Stimulated activated naive B cell treated with anti-CD40 and anti-IgM and Interleukin-4, amounts not matched to agents 10 μg/mL and 1 μg/mL and 100 μg/mL, for 72 hours (primary cell): ENCODE measurements at regions not wholly inside any gene's neighbourhood (a gene's known extent, or its start where the extent isn't known, plus 50 kb on each side); places are given as distances from the start of the nearest gene placed in this dataset.

Source experiments
- ATAC-seq, 2 donors: fragments of 150-1000 bp; cut with Tn5 transposase; replicated peaks; 2 replicates each; pipeline ENCODE4 v1.10.0; 2021; ENCODE audit warnings: moderate library complexity in 1 of 2
- DNase-seq: peaks from one replicate; pipeline ENCODE4 v3.0.0; 2021
- H3K27ac Mint-ChIP-seq: one replicate; pipeline ENCODE4 v1.8.0; 2022; ENCODE audit warnings: mild to moderate bottlenecking, mixed read lengths
- H3K27me3 Mint-ChIP-seq, 2 donors: one replicate each; pipeline ENCODE4 v1.8.0; 2022; ENCODE audit warnings: mixed read lengths in 2 of 2
- H3K36me3 Mint-ChIP-seq, 2 donors: one replicate each; pipeline ENCODE4 v1.8.0; 2022; ENCODE audit warnings: mixed read lengths in 2 of 2, mild to moderate bottlenecking in 1 of 2
- H3K4me1 Mint-ChIP-seq, 2 donors: one replicate each; pipeline ENCODE4 v1.8.0; 2022; ENCODE audit warnings: mixed read lengths in 2 of 2, mild to moderate bottlenecking in 1 of 2
- H3K4me3 Mint-ChIP-seq, 2 donors: one replicate each; pipeline ENCODE4 v1.8.0; 2022; ENCODE audit warnings: mild to moderate bottlenecking in 2 of 2, mixed read lengths in 2 of 2, moderate library complexity in 1 of 2
- H3K9me3 Mint-ChIP-seq, 2 donors: one replicate each; pipeline ENCODE4 v1.8.0; 2022; ENCODE audit warnings: mixed read lengths in 2 of 2, mild to moderate bottlenecking in 1 of 2

GRCh38 chr2:21643180-21643579, 519.4 kb downstream of the TDRD15 start:
- Mint-ChIP-seq H3K36me3 (no peaks in the 10 kb centered on the region), H3K27ac (no peak overlapping the region), H3K9me3 (peaks cover 0 to 6% of the 10 kb centered on the region in 2 donors), H3K27me3 (no peaks in the 10 kb centered on the region), H3K4me3 (no peak overlapping the region), H3K4me1 (no peaks in the 10 kb centered on the region)
- DNase-seq = no peak
- ATAC-seq = no peak

GRCh38 chr2:21644266-21644665, 520.5 kb downstream of the TDRD15 start:
- Mint-ChIP-seq H3K27ac (no peak overlapping the region), H3K9me3 (peaks cover 0 to 6% of the 10 kb centered on the region in 2 donors), H3K36me3 (no peaks in the 10 kb centered on the region), H3K27me3 (no peaks in the 10 kb centered on the region), H3K4me1 (no peaks in the 10 kb centered on the region), H3K4me3 (no peak overlapping the region)
- ATAC-seq (no peak), DNase-seq (no peak)

GRCh38 chr2:21646345-21646744, 522.6 kb downstream of the TDRD15 start:
- Mint-ChIP-seq H3K9me3 (peaks cover 0 to 1% of the 10 kb centered on the region in 2 donors), H3K36me3 (no peaks in the 10 kb centered on the region), H3K27me3 (no peaks in the 10 kb centered on the region)

DNA sequence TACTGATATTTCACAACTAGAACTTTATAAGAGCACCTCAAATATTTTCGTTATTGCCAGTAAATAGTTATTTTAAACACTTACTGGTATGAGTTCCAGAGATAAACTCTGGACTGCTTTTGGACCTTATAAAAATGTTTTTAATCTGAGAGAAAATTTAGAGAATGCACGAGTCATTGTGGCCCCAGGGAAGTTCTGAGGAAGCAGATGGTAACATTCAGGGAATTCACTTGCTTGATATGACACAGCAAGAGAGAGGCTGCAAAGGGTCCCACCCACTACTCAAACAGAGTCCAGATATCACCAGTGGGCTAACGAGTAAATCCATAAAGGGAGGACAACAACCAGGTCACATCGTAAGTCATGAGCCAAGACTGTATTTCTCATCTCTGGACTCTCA, 526.8 kb downstream of the TDRD15 start:
- H3K27me3 Mint-ChIP-seq = no peaks in the 10 kb centered on the region
- peaks cover 0 to 2% of the 10 kb centered on the region in 2 donors for H3K9me3 Mint-ChIP-seq
- ATAC-seq (no peak), DNase-seq (no peak)
- H3K4me1 Mint-ChIP-seq = no peaks in the 10 kb centered on the region
- no peak overlapping the region for H3K27ac Mint-ChIP-seq
- no peak overlapping the region for H3K4me3 Mint-ChIP-seq
- no peaks in the 10 kb centered on the region for H3K36me3 Mint-ChIP-seq

More at GRCh38 chr2:21646345-21646744, 522.6 kb downstream of the TDRD15 start:
- no peak overlapping the region for H3K27ac Mint-ChIP-seq
- DNase-seq (no peak), ATAC-seq (no peak)
- H3K4me3 Mint-ChIP-seq = no peak overlapping the region
- H3K4me1 Mint-ChIP-seq = no peaks in the 10 kb centered on the region

- ATAC-seq = no peak
- Mint-ChIP-seq H3K36me3 (no peaks in the 10 kb centered on the region), H3K4me3 (no peak overlapping the region), H3K27ac (no peak overlapping the region), H3K9me3 (peaks cover 0 to 2% of the 10 kb centered on the region in 2 donors), H3K27me3 (no peaks in the 10 kb centered on the region), H3K4me1 (no peaks in the 10 kb centered on the region)
- DNase-seq = no peak
These were observed 531.4 kb downstream of the TDRD15 start for GRCh38 chr2:21655136-21655535.

- no peak for DNase-seq
- Mint-ChIP-seq H3K27ac (no peak overlapping the region), H3K4me3 (no peak overlapping the region), H3K9me3 (peaks cover 0 to 2% of the 10 kb centered on the region in 2 donors), H3K36me3 (no peaks in the 10 kb centered on the region), H3K27me3 (no peaks in the 10 kb centered on the region), H3K4me1 (no peaks in the 10 kb centered on the region)
- no peak for ATAC-seq
These were observed 532.7 kb downstream of the TDRD15 start for GRCh38 chr2:21656330-21657075.

DNA sequence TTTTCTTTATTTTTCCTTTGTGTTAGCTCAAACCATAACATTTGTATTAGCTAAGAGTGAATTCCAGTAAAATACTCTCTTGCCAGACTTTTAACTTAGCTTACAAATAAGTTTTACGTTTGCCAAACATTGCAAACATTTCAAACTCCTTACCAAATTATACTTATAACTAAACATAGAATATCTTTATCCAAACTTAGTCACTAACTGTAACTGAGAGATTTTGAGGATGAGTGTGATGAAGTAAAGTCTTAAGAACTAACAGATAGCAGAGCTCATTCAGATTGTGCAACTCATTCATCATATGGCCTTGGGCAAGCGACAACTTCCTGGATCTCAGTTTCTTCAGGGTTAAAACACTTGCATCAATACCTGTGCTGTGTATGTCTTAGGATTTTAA, 533.7 kb downstream of the TDRD15 start:
- no peaks in the 10 kb centered on the region for H3K36me3 Mint-ChIP-seq
- DNase-seq (no peak), ATAC-seq (no peak)
- no peak overlapping the region for H3K27ac Mint-ChIP-seq
- no peaks in the 10 kb centered on the region for H3K9me3 Mint-ChIP-seq
- no peaks in the 10 kb centered on the region for H3K4me1 Mint-ChIP-seq
- no peaks in the 10 kb centered on the region for H3K27me3 Mint-ChIP-seq
- no peak overlapping the region for H3K4me3 Mint-ChIP-seq

DNA sequence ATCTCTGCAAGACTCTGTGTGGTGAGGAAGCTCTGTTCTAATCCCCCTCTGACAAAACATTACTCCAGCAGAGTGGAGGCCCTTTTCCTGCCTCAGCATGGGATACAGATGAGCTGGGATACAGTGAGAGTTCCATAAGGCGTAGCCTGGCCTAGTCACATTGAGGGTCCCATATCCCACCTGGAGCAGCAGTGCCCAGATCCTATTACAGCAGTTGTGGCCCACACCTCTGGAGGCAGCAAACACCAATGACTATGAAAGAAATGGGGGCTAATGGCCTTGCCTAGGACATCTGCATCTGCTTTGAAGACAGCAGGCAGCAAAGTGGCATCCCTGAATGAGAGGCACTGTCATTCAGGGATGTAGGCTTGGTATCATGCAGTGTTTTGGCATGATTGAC, 534.5 kb downstream of the TDRD15 start:
- DNase-seq = no peak
- Mint-ChIP-seq H3K9me3 (no peaks in the 10 kb centered on the region), H3K27ac (no peak overlapping the region), H3K4me1 (no peaks in the 10 kb centered on the region), H3K36me3 (no peaks in the 10 kb centered on the region), H3K27me3 (no peaks in the 10 kb centered on the region), H3K4me3 (no peak overlapping the region)
- ATAC-seq = no peak

DNA sequence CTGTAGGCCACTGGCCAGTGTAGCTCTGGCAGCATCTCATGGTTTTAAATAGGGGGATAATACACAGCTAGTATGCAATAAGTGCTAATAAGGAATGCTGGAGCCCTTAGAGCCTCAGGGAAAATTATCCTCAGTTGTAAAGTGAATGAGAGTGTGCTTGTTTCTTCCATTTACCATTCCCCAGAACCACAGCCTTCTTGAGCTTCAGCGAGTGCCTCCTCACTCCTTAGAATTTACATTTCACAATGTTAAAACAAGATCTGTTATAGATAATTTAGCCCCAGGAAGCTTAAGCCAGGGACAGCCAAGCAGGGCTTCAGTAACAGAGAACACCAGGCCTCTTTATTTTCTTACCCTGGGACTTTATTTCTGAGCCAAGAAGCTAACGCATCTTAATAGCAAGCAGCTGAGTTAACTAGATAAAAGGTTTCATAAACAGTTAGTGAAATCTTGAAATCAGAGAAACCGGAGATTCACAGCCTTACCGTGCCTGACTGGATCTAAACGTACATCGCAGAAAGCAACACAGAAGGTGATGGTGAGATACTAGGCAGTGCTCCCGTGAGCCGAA, 535.2 kb downstream of the TDRD15 start:
- DNase-seq (no peak), ATAC-seq (no peak)
- H3K27ac Mint-ChIP-seq = no peak overlapping the region
- no peaks in the 10 kb centered on the region for H3K36me3 Mint-ChIP-seq
- H3K27me3 Mint-ChIP-seq = no peaks in the 10 kb centered on the region
- H3K4me3 Mint-ChIP-seq = no peak overlapping the region
- no peaks in the 10 kb centered on the region for H3K9me3 Mint-ChIP-seq
- no peaks in the 10 kb centered on the region for H3K4me1 Mint-ChIP-seq

DNA sequence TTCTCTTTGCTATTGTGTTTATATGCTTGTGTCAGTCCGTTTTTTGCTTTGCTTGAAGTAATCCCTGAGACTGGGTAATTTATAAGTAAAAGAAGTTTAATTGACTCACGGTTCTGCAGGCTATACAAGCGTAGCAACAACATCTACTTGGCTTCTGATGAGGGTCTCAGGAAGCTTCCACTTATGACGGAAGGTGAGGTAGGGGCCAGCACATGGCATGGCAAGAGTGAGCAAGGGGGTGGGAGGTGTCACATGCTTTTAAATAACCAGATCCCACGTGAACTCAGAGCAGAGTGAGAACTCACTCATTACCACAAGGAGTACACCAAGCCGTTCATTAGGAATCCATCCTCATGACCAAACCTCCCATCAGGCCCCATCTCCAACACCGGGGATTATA, 540.3 kb downstream of the TDRD15 start:
- no peaks in the 10 kb centered on the region for H3K4me1 Mint-ChIP-seq
- no peak overlapping the region for H3K4me3 Mint-ChIP-seq
- DNase-seq (no peak), ATAC-seq (no peak)
- no peaks in the 10 kb centered on the region for H3K36me3 Mint-ChIP-seq
- H3K27ac Mint-ChIP-seq = no peak overlapping the region
- no peaks in the 10 kb centered on the region for H3K27me3 Mint-ChIP-seq
- peaks cover 1 to 2% of the 10 kb centered on the region in 2 donors for H3K9me3 Mint-ChIP-seq

- Mint-ChIP-seq H3K27ac (no peak overlapping the region), H3K4me1 (no peaks in the 10 kb centered on the region), H3K27me3 (no peaks in the 10 kb centered on the region), H3K9me3 (peaks cover 3 to 4% of the 10 kb centered on the region in 2 donors), H3K36me3 (no peaks in the 10 kb centered on the region), H3K4me3 (no peak overlapping the region)
- DNase-seq (no peak), ATAC-seq (no peak)
These were observed 543.9 kb downstream of the TDRD15 start for GRCh38 chr2:21667638-21668037.

DNA sequence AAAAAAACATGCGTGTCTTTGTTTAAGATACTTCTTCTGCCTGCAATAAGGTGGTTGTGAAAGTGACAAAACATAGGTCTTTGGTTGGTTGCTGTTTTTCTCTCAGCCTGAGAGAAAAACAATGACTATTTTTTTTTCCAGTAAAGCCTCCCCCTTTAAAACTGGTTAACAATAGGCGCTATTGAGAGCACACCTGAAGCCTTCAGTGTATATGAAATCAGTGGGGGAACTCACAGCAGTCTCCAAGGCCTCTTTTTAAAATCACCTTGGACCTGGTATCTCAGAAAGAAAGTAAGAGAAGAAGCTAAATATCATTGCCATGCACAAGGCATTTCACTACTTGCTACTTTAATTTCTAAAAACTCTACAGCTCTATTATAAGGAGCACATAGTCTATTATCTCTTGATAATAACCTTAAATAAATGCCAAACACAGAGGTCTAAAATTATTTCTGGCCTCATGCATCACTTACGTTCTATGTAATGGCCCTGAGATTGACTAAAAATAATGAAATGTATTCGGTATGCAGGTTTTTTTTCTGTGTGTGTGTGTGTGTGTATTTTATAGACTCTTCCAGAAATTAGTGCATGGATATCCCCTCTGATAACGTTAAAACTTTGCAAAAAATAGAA, 544.4 kb downstream of the TDRD15 start:
- DNase-seq (no peak), ATAC-seq (no peak)
- Mint-ChIP-seq H3K36me3 (no peaks in the 10 kb centered on the region), H3K27ac (no peak overlapping the region), H3K27me3 (no peaks in the 10 kb centered on the region), H3K9me3 (peaks cover 3 to 4% of the 10 kb centered on the region in 2 donors), H3K4me3 (no peak overlapping the region), H3K4me1 (no peaks in the 10 kb centered on the region)

GRCh38 chr2:21676041-21676440, 552.3 kb downstream of the TDRD15 start:
- Mint-ChIP-seq H3K27me3 (no peaks in the 10 kb centered on the region), H3K4me3 (no peak overlapping the region), H3K27ac (no peak overlapping the region), H3K9me3 (peaks cover 5 to 7% of the 10 kb centered on the region in 2 donors), H3K4me1 (no peaks in the 10 kb centered on the region), H3K36me3 (no peaks in the 10 kb centered on the region)
- no peak for DNase-seq
- no peak for ATAC-seq

GRCh38 chr2:21676676-21677075, 552.9 kb downstream of the TDRD15 start:
- Mint-ChIP-seq H3K27me3 (no peaks in the 10 kb centered on the region), H3K4me3 (no peak overlapping the region), H3K4me1 (no peaks in the 10 kb centered on the region), H3K36me3 (no peaks in the 10 kb centered on the region), H3K9me3 (peaks cover 5 to 7% of the 10 kb centered on the region in 2 donors), H3K27ac (no peak overlapping the region)
- ATAC-seq = no peak
- DNase-seq = no peak

DNA sequence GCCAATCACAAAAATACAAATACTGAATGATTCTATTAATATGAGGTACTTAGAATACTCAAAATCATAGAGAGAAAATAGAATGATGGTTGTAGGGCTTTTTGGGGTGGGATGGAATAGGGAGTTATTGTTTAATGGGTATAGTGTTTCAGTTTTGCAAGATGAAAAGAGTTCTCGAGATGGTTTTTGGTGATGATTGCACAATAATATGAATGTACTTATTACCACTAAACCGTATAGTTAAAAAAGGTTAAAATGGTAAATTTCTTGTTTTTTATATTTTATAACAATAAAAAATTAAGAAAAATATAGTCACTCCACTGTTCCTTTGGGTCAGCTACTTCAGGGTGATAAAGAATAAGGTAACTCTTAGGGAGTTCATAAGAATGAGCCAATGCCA, 560.1 kb downstream of the TDRD15 start:
- no peak for ATAC-seq
- Mint-ChIP-seq H3K27ac (no peak overlapping the region), H3K4me3 (no peak overlapping the region), H3K36me3 (peaks cover 0 to 2% of the 10 kb centered on the region in 2 donors), H3K4me1 (no peaks in the 10 kb centered on the region), H3K9me3 (peaks cover 6 to 10% of the 10 kb centered on the region in 2 donors), H3K27me3 (no peaks in the 10 kb centered on the region)
- DNase-seq = no peak
